Right atrium auricular region (tissue), 2 donors: ENCODE measurements at regions not wholly inside any gene's neighbourhood (a gene's known extent, or its start where the extent isn't known, plus 50 kb on each side); places are given as distances from the start of the nearest gene placed in this dataset.

Experiments used
- DNase-seq: peaks from one replicate; pipeline ENCODE4 v3.0.0-alpha.2; 2019; ENCODE audit warnings: low spot score
- H3K27ac ChIP-seq, 2 donors: fragments of 200-600 bp; sonication (generic); 1 replicate in 1 of 2; 2 replicates in 1 of 2; pipeline ENCODE4 v1.5.1; 2016 to 2019
- H3K27me3 ChIP-seq, 2 donors: fragments of 200-600 bp; sonication (generic); one replicate each; pipeline versions ENCODE4 v1.5.1 to v1.6.0; 2017 to 2019
- H3K36me3 ChIP-seq: fragments of 200-600 bp; sonication (generic); one replicate; pipeline ENCODE4 v1.5.1; 2016
- H3K4me1 ChIP-seq, 2 donors: fragments of 200-600 bp; sonication (generic); one replicate each; pipeline versions ENCODE4 v1.5.1 to v1.6.0; 2017 to 2019
- H3K4me3 ChIP-seq, 2 donors: fragments of 200-600 bp; sonication (generic); 1 replicate in 1 of 2; 2 replicates in 1 of 2; pipeline ENCODE4 v1.5.1; 2017 to 2019; ENCODE audit warnings: mild to moderate bottlenecking in 1 of 2, moderate library complexity in 1 of 2
- H3K9me3 ChIP-seq, 2 donors: fragments of 200-600 bp; sonication (generic); one replicate each; pipeline ENCODE4 v1.5.1; 2019
- CTCF ChIP-seq, 2 donors: fragments of 200-600 bp; sonication (generic); IDR thresholded peaks; one replicate each; pipeline ENCODE4 v1.5.1; 2019; ENCODE audit warnings: antibody characterized with exemption in 2 of 2

- no peaks in the 10 kb centered on the region for H3K27me3 ChIP-seq
- DNase-seq, result no peak
- H3K27ac ChIP-seq, result no peak overlapping the region
- no peak for TF ChIP-seq CTCF (IDR thresholded peaks at IDR 0.05)
- no peaks in the 10 kb centered on the region for H3K9me3 ChIP-seq
- no peaks in the 10 kb centered on the region for H3K36me3 ChIP-seq
- no peaks in the 10 kb centered on the region for H3K4me1 ChIP-seq
- no peak overlapping the region for H3K4me3 ChIP-seq
These were observed 351.8 kb downstream of the BUD13 start for GRCh38 chr11:116420770-116421528.

- Histone ChIP-seq H3K4me1 (no peaks in the 10 kb centered on the region), H3K9me3 (no peaks in the 10 kb centered on the region), H3K4me3 (no peak overlapping the region), H3K27ac (no peak overlapping the region), H3K27me3 (no peaks in the 10 kb centered on the region), H3K36me3 (no peaks in the 10 kb centered on the region)
- no peak for DNase-seq
- no peak for TF ChIP-seq CTCF (IDR thresholded peaks at IDR 0.05)
These were observed 352.8 kb downstream of the BUD13 start for GRCh38 chr11:116420030-116420429.

GRCh38 chr11:116418388-116419041, 354.3 kb downstream of the BUD13 start:
- no peak for TF ChIP-seq CTCF (IDR thresholded peaks at IDR 0.05)
- H3K36me3 ChIP-seq, result no peaks in the 10 kb centered on the region
- no peak for DNase-seq
- no peak overlapping the region for H3K4me3 ChIP-seq
- no peaks in the 10 kb centered on the region for H3K27me3 ChIP-seq
- H3K9me3 ChIP-seq, result no peaks in the 10 kb centered on the region
- H3K27ac ChIP-seq, result no peak overlapping the region
- no peaks in the 10 kb centered on the region for H3K4me1 ChIP-seq

GRCh38 chr11:116416852-116417251, 355.9 kb downstream of the BUD13 start:
- Histone ChIP-seq H3K27ac (no peak overlapping the region), H3K27me3 (no peaks in the 10 kb centered on the region), H3K36me3 (no peaks in the 10 kb centered on the region), H3K4me3 (no peak overlapping the region), H3K9me3 (no peaks in the 10 kb centered on the region), H3K4me1 (no peaks in the 10 kb centered on the region)
- no peak for TF ChIP-seq CTCF (IDR thresholded peaks at IDR 0.05)
- DNase-seq, result no peak

- no peak for DNase-seq
- no peak overlapping the region for H3K27ac ChIP-seq
- H3K9me3 ChIP-seq, result no peaks in the 10 kb centered on the region
- H3K27me3 ChIP-seq, result no peaks in the 10 kb centered on the region
- TF ChIP-seq CTCF (IDR thresholded peaks at IDR 0.05), result no peak
- no peaks in the 10 kb centered on the region for H3K36me3 ChIP-seq
- H3K4me3 ChIP-seq, result no peak overlapping the region
- no peaks in the 10 kb centered on the region for H3K4me1 ChIP-seq
These were observed 357.7 kb downstream of the BUD13 start for GRCh38 chr11:116415095-116415494.
